Keratinocyte (primary cell): ENCODE measurements at regions not wholly inside any gene's neighbourhood (a gene's known extent, or its start where the extent isn't known, plus 50 kb on each side); places are given as distances from the start of the nearest gene placed in this dataset.

Source experiments
- EZH2 ChIP-seq: IDR thresholded peaks from one replicate; pipeline ENCODE4 v1.6.1; 2012; ENCODE audit warnings: inconsistent platforms, mild to moderate bottlenecking, low read length, moderate library complexity
- TF ChIP-seq, protein P1 (sequence below), 3 experiments: IDR thresholded peaks in 1 of 3; conservative IDR thresholded peaks in 1 of 3; optimal IDR thresholded peaks in 1 of 3; 2 replicates in 2 of 3; 3 replicates in 1 of 3; pipeline versions ENCODE3 to v1.5.1; 2011; ENCODE audit warnings: low read length in 3 of 3, mild to moderate bottlenecking in 3 of 3, moderate library complexity in 2 of 3, control low read depth in 1 of 3, inconsistent platforms in 1 of 3; ENCODE audit not compliant: insufficient read depth in 2 of 3; ENCODE audit errors: extremely low read depth in 1 of 3

DNA sequence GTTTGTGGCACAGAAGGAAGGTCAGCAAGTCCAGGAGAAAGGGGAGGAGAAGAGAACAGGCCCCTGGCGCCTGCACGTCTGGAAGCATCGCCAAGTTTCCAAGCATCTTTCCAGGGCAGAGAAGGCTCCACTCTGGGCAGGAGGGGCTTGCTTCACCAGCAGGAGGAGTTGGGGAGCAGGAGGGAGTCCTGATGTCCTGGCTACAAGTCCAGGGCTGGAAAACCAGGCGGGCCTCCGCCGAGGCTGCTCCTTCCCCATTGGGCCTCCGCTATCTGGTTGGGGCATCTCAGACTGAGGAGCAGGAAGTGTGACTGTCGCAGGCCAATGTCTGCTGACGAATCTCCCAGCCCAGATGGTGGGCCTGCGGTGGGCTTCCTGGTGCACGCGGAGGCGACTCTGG lies 421.9 kb downstream of the PREX1 start:
- TF ChIP-seq, protein P1, sequence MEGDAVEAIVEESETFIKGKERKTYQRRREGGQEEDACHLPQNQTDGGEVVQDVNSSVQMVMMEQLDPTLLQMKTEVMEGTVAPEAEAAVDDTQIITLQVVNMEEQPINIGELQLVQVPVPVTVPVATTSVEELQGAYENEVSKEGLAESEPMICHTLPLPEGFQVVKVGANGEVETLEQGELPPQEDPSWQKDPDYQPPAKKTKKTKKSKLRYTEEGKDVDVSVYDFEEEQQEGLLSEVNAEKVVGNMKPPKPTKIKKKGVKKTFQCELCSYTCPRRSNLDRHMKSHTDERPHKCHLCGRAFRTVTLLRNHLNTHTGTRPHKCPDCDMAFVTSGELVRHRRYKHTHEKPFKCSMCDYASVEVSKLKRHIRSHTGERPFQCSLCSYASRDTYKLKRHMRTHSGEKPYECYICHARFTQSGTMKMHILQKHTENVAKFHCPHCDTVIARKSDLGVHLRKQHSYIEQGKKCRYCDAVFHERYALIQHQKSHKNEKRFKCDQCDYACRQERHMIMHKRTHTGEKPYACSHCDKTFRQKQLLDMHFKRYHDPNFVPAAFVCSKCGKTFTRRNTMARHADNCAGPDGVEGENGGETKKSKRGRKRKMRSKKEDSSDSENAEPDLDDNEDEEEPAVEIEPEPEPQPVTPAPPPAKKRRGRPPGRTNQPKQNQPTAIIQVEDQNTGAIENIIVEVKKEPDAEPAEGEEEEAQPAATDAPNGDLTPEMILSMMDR (optimal IDR thresholded peaks at IDR 0.05 in 1 of 3, IDR thresholded peaks at IDR 0.05 in 1 of 3, conservative IDR thresholded peaks at IDR 0.05 in 1 of 3; ENCODE audit: extremely low read depth in 1 of 3, insufficient read depth in 2 of 3, low read length in 3 of 3), result peak in 1 of 3 experiments; percentile 12
- no peak for TF ChIP-seq EZH2
